H1 (cell line): ENCODE measurements at regions not wholly inside any gene's neighbourhood (a gene's known extent, or its start where the extent isn't known, plus 50 kb on each side); places are given as distances from the start of the nearest gene placed in this dataset.

Experiments used
- CBX5 ChIP-seq: fragments of 300-800, 300-1000 bp; sonication (generic); IDR thresholded peaks from 2 replicates; pipeline ENCODE4 v1.7.1; 2016; ENCODE audit warnings: antibody characterized with exemption, low read length, low read depth
- EZH2 ChIP-seq: fragments of 200-600 bp; sonication (generic); IDR thresholded peaks from 2 replicates; pipeline ENCODE4 v1.7.1; 2012; ENCODE audit warnings: low read depth, mild to moderate bottlenecking, moderate library complexity, low read length, inconsistent platforms; ENCODE audit not compliant: severe bottlenecking
- HDAC6 ChIP-seq: IDR thresholded peaks from one replicate; pipeline ENCODE4 v1.7.1; 2012; ENCODE audit warnings: low read depth, mild to moderate bottlenecking, inconsistent platforms, low read length, moderate library complexity
- RAD21 ChIP-seq, 2 experiments: IDR thresholded peaks in 1 of 2; conservative IDR thresholded peaks in 1 of 2; 2 replicates each; pipeline ENCODE4 v1.6.1; 2011; ENCODE audit warnings: low read depth in 2 of 2, low read length in 2 of 2, improper control_type of control experiment in 1 of 2, inconsistent platforms in 1 of 2, mild to moderate bottlenecking in 1 of 2, moderate library complexity in 1 of 2
- SUZ12 ChIP-seq: fragments of 200-600 bp; sonication (generic); IDR thresholded peaks from 2 replicates; pipeline ENCODE4 v1.6.1; 2012; ENCODE audit warnings: mild to moderate bottlenecking, inconsistent platforms, low read length, moderate library complexity, mixed read lengths

DNA sequence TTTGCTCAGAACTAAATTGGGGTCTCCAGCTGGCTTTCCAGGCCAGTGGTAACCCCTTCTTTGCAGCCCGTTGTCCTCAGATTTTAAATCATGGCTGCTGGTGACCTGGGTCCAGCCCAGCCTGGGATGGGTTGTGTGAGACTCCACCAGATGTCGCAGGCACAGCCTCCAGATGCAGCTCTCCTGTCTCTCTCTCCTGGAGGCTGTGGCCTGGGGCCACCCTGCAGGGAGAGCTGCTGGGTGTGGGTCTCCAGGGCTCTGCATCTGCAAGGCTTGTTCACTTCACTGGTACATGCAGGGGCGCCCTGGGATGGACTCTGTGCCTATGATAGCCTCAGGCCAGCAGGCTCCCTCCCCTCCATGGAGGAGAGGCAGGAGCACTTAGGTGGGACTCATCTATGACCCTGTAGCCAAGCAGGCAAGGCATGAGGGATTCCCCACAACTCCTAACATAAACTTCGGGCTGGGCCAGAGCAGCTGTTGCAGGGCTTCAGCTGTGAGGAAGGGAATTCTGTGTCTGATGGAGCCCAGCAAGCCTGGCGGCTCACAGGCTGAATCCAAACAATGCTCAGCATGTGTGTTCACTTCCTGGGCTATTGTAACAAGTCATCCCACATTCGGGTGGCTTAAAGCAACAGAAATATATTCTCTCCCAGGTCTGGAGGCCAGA lies 94.7 kb upstream of the NXT1 start (continued):
- no peak for TF ChIP-seq CBX5
- no peak for TF ChIP-seq EZH2
- no peak for TF ChIP-seq RAD21 (IDR thresholded peaks at IDR 0.05 in 1 of 2, conservative IDR thresholded peaks at IDR 0.05 in 1 of 2; ENCODE audit: low read depth in 2 of 2, low read length in 2 of 2)
- no peak for TF ChIP-seq SUZ12
- no peak for TF ChIP-seq HDAC6
